ENCODE measurements at regions not wholly inside any gene's neighbourhood (a gene's known extent, or its start where the extent isn't known, plus 50 kb on each side); places are given as distances from the start of the nearest gene placed in this dataset.

GRCh38 chr3:24607281-24607680 lies 112.6 kb upstream of the THRB start:
- Histone ChIP-seq H3K36me3 (ENCODE audit: insufficient read depth, low read length) (no peaks in the 10 kb centered on the region), H3K4me1 (ENCODE audit: insufficient read depth, low read length) (no peaks in the 10 kb centered on the region), H3K9me3 (ENCODE audit: control insufficient read depth, insufficient read depth, low read length) (no peaks in the 10 kb centered on the region)

GRCh38 chr3:24608701-24609390 lies 114.2 kb upstream of the THRB start:
- H3K36me3 ChIP-seq (ENCODE audit: insufficient read depth, low read length): no peaks in the 10 kb centered on the region
- no peaks in the 10 kb centered on the region for H3K9me3 ChIP-seq (ENCODE audit: control insufficient read depth, insufficient read depth, low read length)
- H3K4me1 ChIP-seq (ENCODE audit: insufficient read depth, low read length): no peaks in the 10 kb centered on the region
- H3K9ac ChIP-seq (ENCODE audit: low read depth, low read length): no peak overlapping the region

More at GRCh38 chr3:24607281-24607680, 112.6 kb upstream of the THRB start:
- H3K9ac ChIP-seq (ENCODE audit: low read depth, low read length): no peak overlapping the region

GRCh38 chr3:24614359-24614758 lies 119.7 kb upstream of the THRB start:
- H3K4me1 ChIP-seq (ENCODE audit: insufficient read depth, low read length): no peaks in the 10 kb centered on the region
- no peaks in the 10 kb centered on the region for H3K36me3 ChIP-seq (ENCODE audit: insufficient read depth, low read length)
- H3K9me3 ChIP-seq (ENCODE audit: control insufficient read depth, insufficient read depth, low read length): no peaks in the 10 kb centered on the region
- H3K9ac ChIP-seq (ENCODE audit: low read depth, low read length): no peak overlapping the region

GRCh38 chr3:24615177-24615576 lies 120.5 kb upstream of the THRB start:
- no peak overlapping the region for H3K9ac ChIP-seq (ENCODE audit: low read depth, low read length)
- H3K36me3 ChIP-seq (ENCODE audit: insufficient read depth, low read length): no peaks in the 10 kb centered on the region
- H3K4me1 ChIP-seq (ENCODE audit: insufficient read depth, low read length): no peaks in the 10 kb centered on the region
- H3K9me3 ChIP-seq (ENCODE audit: control insufficient read depth, insufficient read depth, low read length): no peaks in the 10 kb centered on the region

GRCh38 chr3:24616110-24616829 lies 121.6 kb upstream of the THRB start:
- H3K9ac ChIP-seq (ENCODE audit: low read depth, low read length): no peak overlapping the region
- H3K36me3 ChIP-seq (ENCODE audit: insufficient read depth, low read length): no peaks in the 10 kb centered on the region
- no peaks in the 10 kb centered on the region for H3K4me1 ChIP-seq (ENCODE audit: insufficient read depth, low read length)
- H3K9me3 ChIP-seq (ENCODE audit: control insufficient read depth, insufficient read depth, low read length): no peaks in the 10 kb centered on the region

- H3K9ac ChIP-seq (ENCODE audit: low read depth, low read length): no peak overlapping the region
- no peaks in the 10 kb centered on the region; the same call in 1 of the 2 replicates for H3K4me1 ChIP-seq (ENCODE audit: insufficient read depth, low read length)
- H3K36me3 ChIP-seq (ENCODE audit: insufficient read depth, low read length): no peaks in the 10 kb centered on the region
Measured at GRCh38 chr3:24622138-24622537, 127.5 kb upstream of the THRB start.

GRCh38 chr3:24622696-24623225 lies 128.1 kb upstream of the THRB start:
- Histone ChIP-seq H3K36me3 (ENCODE audit: insufficient read depth, low read length) (no peaks in the 10 kb centered on the region), H3K9me3 (ENCODE audit: control insufficient read depth, insufficient read depth, low read length) (0 out of 2 replicates have a peak, but pooled peaks cover 8% of the 10 kb centered on the region), H3K9ac (ENCODE audit: low read depth, low read length) (no peak overlapping the region), H3K4me1 (ENCODE audit: insufficient read depth, low read length) (no peaks in the 10 kb centered on the region; the same call in 1 of the 2 replicates)

More at GRCh38 chr3:24622138-24622537, 127.5 kb upstream of the THRB start:
- H3K9me3 ChIP-seq (ENCODE audit: control insufficient read depth, insufficient read depth, low read length): 0 out of 2 replicates have a peak, but pooled peaks cover 8% of the 10 kb centered on the region

GRCh38 chr3:24623657-24624056 lies 129.0 kb upstream of the THRB start:
- H3K36me3 ChIP-seq (ENCODE audit: insufficient read depth, low read length): no peaks in the 10 kb centered on the region

GRCh38 chr3:24624938-24625681 lies 130.5 kb upstream of the THRB start:
- 0 out of 2 replicates have a peak, but pooled peaks cover 8% of the 10 kb centered on the region for H3K9me3 ChIP-seq (ENCODE audit: control insufficient read depth, insufficient read depth, low read length)
- no peaks in the 10 kb centered on the region for H3K36me3 ChIP-seq (ENCODE audit: insufficient read depth, low read length)
- H3K9ac ChIP-seq (ENCODE audit: low read depth, low read length): no peak overlapping the region
- no peaks in the 10 kb centered on the region; the same call in 1 of the 2 replicates for H3K4me1 ChIP-seq (ENCODE audit: insufficient read depth, low read length)

More at GRCh38 chr3:24623657-24624056, 129.0 kb upstream of the THRB start:
- Histone ChIP-seq H3K9ac (ENCODE audit: low read depth, low read length) (no peak overlapping the region), H3K9me3 (ENCODE audit: control insufficient read depth, insufficient read depth, low read length) (0 out of 2 replicates have a peak, but pooled peaks cover 8% of the 10 kb centered on the region), H3K4me1 (ENCODE audit: insufficient read depth, low read length) (no peaks in the 10 kb centered on the region; the same call in 1 of the 2 replicates)

GRCh38 chr3:24628523-24629258 lies 134.0 kb upstream of the THRB start:
- Histone ChIP-seq H3K9me3 (ENCODE audit: control insufficient read depth, insufficient read depth, low read length) (0 out of 2 replicates have a peak, but pooled peaks cover 8% of the 10 kb centered on the region), H3K9ac (ENCODE audit: low read depth, low read length) (no peak overlapping the region), H3K36me3 (ENCODE audit: insufficient read depth, low read length) (no peaks in the 10 kb centered on the region), H3K4me1 (ENCODE audit: insufficient read depth, low read length) (no peaks in the 10 kb centered on the region; the same call in 1 of the 2 replicates)

- Histone ChIP-seq H3K4me1 (ENCODE audit: insufficient read depth, low read length) (no peaks in the 10 kb centered on the region), H3K9ac (ENCODE audit: low read depth, low read length) (no peak overlapping the region), H3K9me3 (ENCODE audit: control insufficient read depth, insufficient read depth, low read length) (0 out of 2 replicates have a peak, but pooled peaks cover 3% of the 10 kb centered on the region), H3K36me3 (ENCODE audit: insufficient read depth, low read length) (no peaks in the 10 kb centered on the region)
Measured at GRCh38 chr3:24631481-24631880, 136.8 kb upstream of the THRB start.

- 0 out of 2 replicates have a peak, but pooled peaks cover 5% of the 10 kb centered on the region for H3K4me1 ChIP-seq (ENCODE audit: insufficient read depth, low read length)
- H3K36me3 ChIP-seq (ENCODE audit: insufficient read depth, low read length): no peaks in the 10 kb centered on the region
- H3K9me3 ChIP-seq (ENCODE audit: control insufficient read depth, insufficient read depth, low read length): no peaks in the 10 kb centered on the region
- no peak overlapping the region for H3K9ac ChIP-seq (ENCODE audit: low read depth, low read length)
Measured at GRCh38 chr3:24639061-24639460, 144.4 kb upstream of the THRB start.

- H3K36me3 ChIP-seq (ENCODE audit: insufficient read depth, low read length): no peaks in the 10 kb centered on the region
- H3K9me3 ChIP-seq (ENCODE audit: control insufficient read depth, insufficient read depth, low read length): no peaks in the 10 kb centered on the region
- 0 out of 2 replicates have a peak, but pooled peaks cover 5% of the 10 kb centered on the region for H3K4me1 ChIP-seq (ENCODE audit: insufficient read depth, low read length)
- H3K9ac ChIP-seq (ENCODE audit: low read depth, low read length): no peak overlapping the region
Measured at GRCh38 chr3:24639481-24640329, 145.1 kb upstream of the THRB start.

All from ES-I3 (cell line).